Progenitor cell of endocrine pancreas (in vitro differentiated cells): ENCODE measurements at regions not wholly inside any gene's neighbourhood (a gene's known extent, or its start where the extent isn't known, plus 50 kb on each side); places are given as distances from the start of the nearest gene placed in this dataset.

ENCODE experiments used
- DNase-seq: peaks from one replicate; pipeline ENCODE4 v3.0.0; 2021; ENCODE audit warnings: low spot score; ENCODE audit not compliant: unreplicated experiment
- H3K27ac Mint-ChIP-seq: 2 replicates; pipeline ENCODE4 v1.8.0; 2021; ENCODE audit warnings: mild to moderate bottlenecking, moderate library complexity, mixed read lengths
- H3K27me3 Mint-ChIP-seq: 2 replicates; pipeline ENCODE4 v1.8.0; 2021; ENCODE audit warnings: mixed read lengths
- H3K36me3 Mint-ChIP-seq: 2 replicates; pipeline ENCODE4 v1.8.0; 2022; ENCODE audit warnings: mixed read lengths; ENCODE audit not compliant: insufficient read depth
- H3K4me1 Mint-ChIP-seq: 2 replicates; pipeline ENCODE4 v1.8.0; 2021; ENCODE audit warnings: low read depth, mixed read lengths
- H3K4me3 Mint-ChIP-seq: 2 replicates; pipeline ENCODE4 v1.8.0; 2021; ENCODE audit warnings: low read depth, mild to moderate bottlenecking, moderate library complexity, mixed read lengths
- H3K9me3 Mint-ChIP-seq: 2 replicates; pipeline ENCODE4 v1.8.0; 2021; ENCODE audit warnings: low read depth, mixed read lengths
- TF ChIP-seq, protein P1 (sequence below): fragments of 200-600 bp; sonication (generic); IDR thresholded peaks from one replicate; pipeline ENCODE4 v1.5.0; 2021; ENCODE audit warnings: antibody characterized with exemption, mild to moderate bottlenecking; ENCODE audit not compliant: unreplicated experiment

DNA sequence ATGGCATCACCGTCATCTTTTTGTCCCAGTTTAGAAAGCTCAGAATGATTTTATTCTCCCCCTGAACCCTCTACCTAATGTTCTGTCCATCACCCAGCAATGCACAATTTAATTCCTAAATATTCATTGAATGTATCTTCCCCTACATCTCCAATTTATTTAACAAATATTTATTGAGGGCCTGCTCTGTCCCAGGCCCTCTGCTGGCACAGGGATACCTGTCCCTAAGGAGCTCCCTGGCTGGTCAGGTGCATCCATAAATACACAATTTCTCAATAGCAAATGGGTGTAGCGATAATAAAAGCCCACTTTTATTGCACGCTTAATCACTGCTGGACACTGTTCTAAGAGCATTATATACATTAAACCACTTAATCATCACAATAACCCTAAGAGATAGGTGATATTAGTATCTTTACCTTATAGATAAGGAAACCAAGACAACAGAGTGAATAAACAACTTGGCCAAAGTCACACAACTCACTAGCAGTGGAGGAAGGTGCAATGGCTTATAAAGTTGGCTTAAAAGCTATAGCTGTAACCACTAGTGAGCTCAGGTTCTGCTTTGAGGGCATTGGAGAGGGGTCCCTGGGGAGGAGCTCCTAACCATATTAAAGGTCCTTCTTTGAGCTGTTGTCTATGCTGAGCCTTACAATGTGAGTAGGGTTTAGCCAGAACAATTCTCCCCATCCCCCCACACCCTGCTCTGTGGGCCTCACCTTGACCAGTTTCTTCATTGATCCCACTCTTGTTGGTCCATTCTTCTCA, 126.3 kb upstream of the JUN start:
- Mint-ChIP-seq H3K36me3 (peaks cover 1% of the 10 kb centered on the region), H3K27me3 (peaks cover 3% of the 10 kb centered on the region), H3K4me3 (no peak overlapping the region), H3K4me1 (peaks cover 18% of the 10 kb centered on the region), H3K27ac (no peak overlapping the region), H3K9me3 (peaks cover 7% of the 10 kb centered on the region)
- TF ChIP-seq, protein P1, sequence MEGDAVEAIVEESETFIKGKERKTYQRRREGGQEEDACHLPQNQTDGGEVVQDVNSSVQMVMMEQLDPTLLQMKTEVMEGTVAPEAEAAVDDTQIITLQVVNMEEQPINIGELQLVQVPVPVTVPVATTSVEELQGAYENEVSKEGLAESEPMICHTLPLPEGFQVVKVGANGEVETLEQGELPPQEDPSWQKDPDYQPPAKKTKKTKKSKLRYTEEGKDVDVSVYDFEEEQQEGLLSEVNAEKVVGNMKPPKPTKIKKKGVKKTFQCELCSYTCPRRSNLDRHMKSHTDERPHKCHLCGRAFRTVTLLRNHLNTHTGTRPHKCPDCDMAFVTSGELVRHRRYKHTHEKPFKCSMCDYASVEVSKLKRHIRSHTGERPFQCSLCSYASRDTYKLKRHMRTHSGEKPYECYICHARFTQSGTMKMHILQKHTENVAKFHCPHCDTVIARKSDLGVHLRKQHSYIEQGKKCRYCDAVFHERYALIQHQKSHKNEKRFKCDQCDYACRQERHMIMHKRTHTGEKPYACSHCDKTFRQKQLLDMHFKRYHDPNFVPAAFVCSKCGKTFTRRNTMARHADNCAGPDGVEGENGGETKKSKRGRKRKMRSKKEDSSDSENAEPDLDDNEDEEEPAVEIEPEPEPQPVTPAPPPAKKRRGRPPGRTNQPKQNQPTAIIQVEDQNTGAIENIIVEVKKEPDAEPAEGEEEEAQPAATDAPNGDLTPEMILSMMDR: no peak
- no peak for DNase-seq

DNA sequence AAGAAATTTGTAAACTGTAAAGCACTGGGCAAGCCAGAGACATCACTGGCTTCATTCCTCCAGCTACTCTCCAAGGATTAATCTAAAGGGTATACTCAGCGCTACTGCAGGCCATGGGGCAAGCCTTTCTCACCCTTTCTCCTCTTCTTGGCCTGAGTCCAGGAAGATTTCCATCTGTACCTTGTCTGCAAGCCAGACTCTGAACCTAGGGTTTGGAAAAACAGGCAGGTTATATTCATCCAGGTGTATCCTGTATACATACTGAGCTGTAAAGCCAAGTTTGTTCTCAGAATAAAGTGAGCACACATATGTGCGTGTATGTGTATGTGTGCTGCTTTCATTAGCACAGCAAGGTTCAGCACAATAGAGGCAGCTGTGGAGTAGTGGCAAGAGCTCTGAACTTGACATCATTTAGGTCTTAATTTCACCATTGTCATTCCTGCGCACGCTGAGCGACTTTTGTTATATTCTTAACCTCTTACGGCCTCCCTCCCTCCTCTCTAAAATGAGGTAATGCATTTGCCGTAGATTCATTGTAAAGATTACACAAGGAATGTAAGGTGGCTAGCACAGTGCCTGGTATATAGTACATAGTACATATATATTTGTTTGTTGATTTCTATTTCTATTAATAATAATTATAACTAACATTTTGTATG, 128.1 kb upstream of the JUN start:
- Mint-ChIP-seq H3K9me3 (peaks cover 10% of the 10 kb centered on the region), H3K4me3 (no peak overlapping the region), H3K36me3 (peaks cover 1% of the 10 kb centered on the region), H3K27me3 (no peaks in the 10 kb centered on the region), H3K27ac (no peak overlapping the region), H3K4me1 (peaks cover 17% of the 10 kb centered on the region)
- TF ChIP-seq, protein P1: no peak
- no peak for DNase-seq

DNA sequence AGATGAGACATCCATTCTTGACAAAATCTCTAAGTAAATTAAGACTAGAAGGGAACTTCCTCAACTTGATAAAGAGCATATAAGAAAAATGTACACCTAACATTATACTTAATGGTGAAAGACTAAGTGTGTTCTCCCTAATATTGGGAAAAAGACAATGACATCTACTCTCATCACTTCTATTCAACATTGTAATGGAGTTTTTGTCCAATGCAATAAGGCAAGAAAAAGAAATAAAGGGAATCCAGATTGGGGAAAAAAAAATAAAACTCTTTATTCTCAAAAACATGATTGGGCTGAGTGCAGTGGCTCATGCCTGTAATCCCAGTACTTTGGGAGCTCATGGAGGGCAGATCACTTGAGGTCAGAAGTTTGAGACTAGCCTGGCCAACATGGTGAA, 131.1 kb upstream of the JUN start:
- no peak for DNase-seq
- Mint-ChIP-seq H3K36me3 (peaks cover 1% of the 10 kb centered on the region), H3K4me1 (peaks cover 7% of the 10 kb centered on the region), H3K27ac (no peak overlapping the region), H3K9me3 (peaks cover 10% of the 10 kb centered on the region), H3K27me3 (no peaks in the 10 kb centered on the region), H3K4me3 (no peak overlapping the region)
- TF ChIP-seq, protein P1: no peak

DNA sequence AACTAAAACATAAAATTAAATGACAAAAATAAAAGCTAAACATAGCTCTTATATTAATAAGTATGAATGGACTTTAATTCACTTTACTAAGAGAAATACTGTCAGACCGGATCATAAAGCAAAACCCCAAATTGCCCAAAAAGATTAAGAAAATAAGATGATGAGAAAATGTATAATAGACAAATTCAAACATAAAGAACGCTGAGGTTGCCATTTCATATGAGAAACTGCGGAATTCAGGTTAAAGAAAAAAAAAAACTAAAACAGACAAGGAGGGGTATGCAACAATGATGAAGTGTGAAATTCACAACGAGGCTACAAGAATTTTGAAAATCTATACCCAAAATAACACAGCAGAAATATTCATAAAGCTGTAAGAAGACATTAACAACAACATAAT, 133.6 kb upstream of the JUN start:
- no peak for DNase-seq
- TF ChIP-seq, protein P1: no peak
- Mint-ChIP-seq H3K9me3 (peaks cover 10% of the 10 kb centered on the region), H3K4me1 (no peaks in the 10 kb centered on the region), H3K27ac (no peak overlapping the region), H3K4me3 (no peak overlapping the region), H3K27me3 (peaks cover 2% of the 10 kb centered on the region), H3K36me3 (peaks cover 1% of the 10 kb centered on the region)

DNA sequence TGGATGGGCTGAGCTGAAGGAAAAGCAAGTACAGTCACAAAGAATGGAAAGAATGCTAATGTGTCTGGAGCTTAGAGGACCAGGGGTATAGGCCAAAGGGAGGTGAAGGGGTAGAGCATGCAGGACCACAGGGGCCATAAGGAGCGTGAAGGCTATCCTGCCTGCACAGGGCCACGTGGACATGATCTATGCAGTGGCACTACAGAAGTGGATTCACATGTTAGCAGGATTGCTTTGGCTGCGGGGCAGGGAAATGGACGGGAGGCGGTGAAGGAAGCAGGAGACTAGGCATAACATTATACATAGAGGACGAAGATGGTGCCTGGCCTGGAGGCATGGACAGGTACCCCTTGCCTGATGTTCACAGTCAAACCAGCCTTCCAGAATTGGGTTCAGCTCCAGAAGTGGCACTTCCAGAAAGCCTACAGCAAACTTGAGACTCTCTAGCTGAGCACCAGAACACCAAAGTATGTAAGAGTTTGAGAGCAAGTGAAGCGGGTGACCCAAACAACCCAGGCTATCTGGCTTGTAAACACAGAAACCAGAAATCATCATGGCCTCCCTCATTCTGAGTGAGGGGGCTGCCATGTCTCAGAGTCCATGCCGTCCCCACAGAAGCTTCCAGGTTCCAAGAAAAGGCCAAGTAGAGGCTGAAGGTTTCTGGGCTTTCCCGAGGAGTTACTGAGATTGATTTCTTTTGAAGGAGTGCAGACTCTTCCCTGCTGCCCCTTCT, 135.5 kb upstream of the JUN start:
- H3K27me3 Mint-ChIP-seq: peaks cover 12% of the 10 kb centered on the region
- DNase-seq: no peak
- H3K27ac Mint-ChIP-seq: no peak overlapping the region
- H3K4me3 Mint-ChIP-seq: no peak overlapping the region
- peaks cover 5% of the 10 kb centered on the region for H3K9me3 Mint-ChIP-seq
- no peaks in the 10 kb centered on the region for H3K36me3 Mint-ChIP-seq
- H3K4me1 Mint-ChIP-seq: peaks cover 3% of the 10 kb centered on the region
- TF ChIP-seq, protein P1: no peak
